LNCAP (cell line): ENCODE measurements at regions not wholly inside any gene's neighbourhood (a gene's known extent, or its start where the extent isn't known, plus 50 kb on each side); places are given as distances from the start of the nearest gene placed in this dataset.

Source experiments
- CTCF ChIP-seq: fragments of 450-650 bp; IDR thresholded peaks from 2 replicates; pipeline ENCODE4 v1.5.1; 2017; ENCODE audit warnings: mild to moderate bottlenecking

- TF ChIP-seq CTCF, result no peak
Observed at GRCh38 chr12:20134652-20135051, 233.7 kb upstream of the PDE3A start.

- no peak for TF ChIP-seq CTCF
Observed at GRCh38 chr12:20140751-20141150, 227.6 kb upstream of the PDE3A start.

GRCh38 chr12:20142316-20142715 lies 226.0 kb upstream of the PDE3A start:
- TF ChIP-seq CTCF, result no peak

GRCh38 chr12:20142956-20143355 lies 225.4 kb upstream of the PDE3A start:
- TF ChIP-seq CTCF, result no peak

- TF ChIP-seq CTCF, result no peak
Observed at GRCh38 chr12:20144341-20144740, 224.0 kb upstream of the PDE3A start.

GRCh38 chr12:20148241-20148640 lies 220.1 kb upstream of the PDE3A start:
- no peak for TF ChIP-seq CTCF

GRCh38 chr12:20150835-20151422 lies 217.4 kb upstream of the PDE3A start:
- no peak for TF ChIP-seq CTCF

- no peak for TF ChIP-seq CTCF
Observed at GRCh38 chr12:20154052-20154451, 214.3 kb upstream of the PDE3A start.
